ENCODE measurements at regions not wholly inside any gene's neighbourhood (a gene's known extent, or its start where the extent isn't known, plus 50 kb on each side); places are given as distances from the start of the nearest gene placed in this dataset.

GRCh38 chr12:27382924-27383323 lies 50.3 kb downstream of the BMAL2 start:
- DNase-seq: no peak

DNA sequence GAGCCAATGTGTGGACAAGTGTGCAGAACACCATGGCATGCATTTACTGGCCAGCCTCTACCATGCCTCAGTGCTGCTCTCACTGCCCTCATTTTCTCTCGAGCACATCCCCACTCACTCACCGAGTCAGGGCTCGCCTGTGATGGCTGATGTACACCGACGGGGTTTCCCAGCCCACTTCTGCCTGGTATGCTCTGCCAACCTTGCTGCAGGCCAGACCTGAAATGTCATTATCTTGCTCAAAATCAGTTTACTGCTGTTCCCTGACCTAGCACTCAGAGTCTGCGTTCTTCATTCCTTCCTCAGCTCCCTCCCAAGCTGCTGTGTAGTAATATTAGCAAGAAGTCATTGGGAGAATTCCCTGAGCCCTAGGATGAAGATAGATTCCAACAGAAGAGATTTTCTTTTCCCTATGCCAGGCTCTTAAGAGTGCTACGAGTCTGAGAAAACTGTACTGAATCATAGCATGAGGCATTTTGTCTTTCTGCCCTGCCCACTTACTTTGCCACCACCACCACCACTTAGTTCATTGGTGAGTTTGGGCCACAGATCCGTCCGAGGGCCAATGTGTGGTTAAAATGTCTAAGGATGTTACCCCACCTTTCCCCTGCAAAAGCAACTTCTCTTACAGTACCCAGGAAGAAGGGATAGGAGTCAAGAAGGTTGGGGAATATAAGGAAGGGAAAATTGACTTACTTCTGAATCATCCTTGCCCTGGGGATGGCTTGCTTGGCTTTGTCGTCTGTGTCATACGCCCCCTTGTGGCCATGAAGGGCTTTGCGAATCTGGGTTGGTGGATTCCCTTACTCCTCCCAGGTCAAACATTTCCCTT lies 51.0 kb downstream of the BMAL2 start:
- DNase-seq: peak; percentile 37

GRCh38 chr12:27384261-27384590 lies 51.6 kb downstream of the BMAL2 start:
- DNase-seq: no peak

DNA sequence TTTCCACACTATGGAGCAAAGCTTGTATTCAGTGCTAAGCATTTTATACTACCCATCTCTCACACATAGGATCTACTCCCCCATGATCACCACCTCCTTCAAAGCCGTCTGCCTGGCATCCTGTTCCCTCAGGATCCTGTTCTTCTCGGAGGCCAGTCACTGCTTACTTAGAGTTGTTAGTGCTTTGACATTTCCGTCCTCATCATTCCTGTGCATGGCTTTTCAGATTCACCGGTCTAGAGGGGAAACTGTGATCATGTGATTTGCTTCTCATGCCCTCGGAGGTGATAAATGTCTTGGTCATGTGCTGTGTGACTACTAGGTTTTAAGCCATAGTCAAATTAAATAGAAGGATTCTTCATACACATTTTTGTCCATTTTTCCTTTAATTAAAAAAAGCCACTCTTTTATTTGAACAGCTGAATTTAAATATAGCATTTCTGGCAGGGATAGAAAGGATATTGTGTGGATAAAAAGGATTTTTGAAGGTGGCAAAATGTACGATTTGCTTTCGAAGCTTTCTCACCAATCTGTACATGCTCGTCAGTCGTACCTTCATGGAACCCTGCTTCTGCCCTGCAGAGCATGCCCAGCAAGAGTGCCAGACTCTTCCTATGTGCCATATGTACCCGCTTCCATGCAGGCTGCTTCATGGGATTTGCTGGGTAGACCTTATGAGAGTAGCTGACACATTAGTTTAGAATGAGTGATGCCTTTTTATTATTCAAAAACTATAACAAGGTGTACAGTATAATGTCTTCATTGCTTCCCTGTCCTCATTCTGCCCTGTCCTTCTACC lies 53.3 kb downstream of the BMAL2 start:
- no peak for DNase-seq

- DNase-seq: no peak
These were observed 54.8 kb downstream of the BMAL2 start for GRCh38 chr12:27387473-27387872.

- no peak for DNase-seq
These were observed 56.0 kb downstream of the BMAL2 start for GRCh38 chr12:27388650-27389049.

- DNase-seq: no peak
These were observed 51.9 kb upstream of the SMCO2 start for GRCh38 chr12:27394676-27395075.

- no peak for DNase-seq
These were observed 50.2 kb upstream of the SMCO2 start for GRCh38 chr12:27396216-27396815.

Measured in NCI-H1092 treated with DMSO at 0.1 percent for 48 hours (cell line).